GM12878 (cell line): ENCODE measurements at regions not wholly inside any gene's neighbourhood (a gene's known extent, or its start where the extent isn't known, plus 50 kb on each side); places are given as distances from the start of the nearest gene placed in this dataset.

Experiments
- ATAC-seq: fragments of 200-7000 bp; cut with Tn5 transposase; 3 replicates; pipeline ENCODE4 v1.9.1; 2020; ENCODE audit warnings: mild to moderate bottlenecking, moderate library complexity
- BruUV-seq: library from RNA; stranded (reverse); fragments of 400-500 nt; replicated peaks from 2 replicates; lab custom pipeline; 2021; lab: Mats Ljungman, UMichigan
- CTCF ChIA-PET: fragments of 300-600 bp; sonication (Branson Sonifier 250); formaldehyde crosslinking; extraction: SDS; loops from one replicate; lab custom pipeline; 2021; ENCODE audit warnings: inconsistent platforms; lab: Yijun Ruan, JAX
- POLR2A ChIA-PET: fragments of 350-600 bp; formaldehyde crosslinking; extraction: SDS; loops from one replicate; lab custom pipeline; 2021; ENCODE audit warnings: inconsistent platforms; lab: Charles Lee
- RAD21 ChIA-PET: fragments of 300-600 bp; sonication (Branson Sonifier 250); formaldehyde crosslinking; loops from one replicate; lab custom pipeline; 2023; ENCODE audit warnings: antibody characterized with exemption; ENCODE audit not compliant: unreplicated experiment; lab: Charles Lee
- SMC1A ChIA-PET: fragments of 300-600 bp; sonication (Branson Sonifier 250); formaldehyde crosslinking; loops from one replicate; lab custom pipeline; 2023; ENCODE audit not compliant: unreplicated experiment, uncharacterized antibody; lab: Charles Lee
- DNase-seq: peaks from one replicate; pipeline ENCODE4 v3.0.0-alpha.2; 2011; ENCODE audit warnings: low read depth, low spot score
- FAIRE-seq: peaks from 3 replicates; lab custom pipeline; 2011; peaks lifted over from hg19 to GRCh38; lab: Jason Lieb, UNC
- H2AFZ ChIP-seq: 2 replicates; pipeline ENCODE4 v1.6.0; 2011; ENCODE audit warnings: low read depth, low read length, control low read depth; ENCODE audit not compliant: control insufficient read depth
- H3K27ac ChIP-seq: 2 replicates; pipeline ENCODE4 v1.5.1; 2011; ENCODE audit warnings: control low read depth; ENCODE audit not compliant: control insufficient read depth, insufficient read depth
- H3K27me3 ChIP-seq, 2 experiments: replicated peaks in 1 of 2; 2 replicates each; pipeline versions ENCODE4 v1.6.0 to v1.6.1; 2011; ENCODE audit warnings: low read length in 1 of 2; ENCODE audit not compliant: control insufficient read depth in 2 of 2, insufficient read depth in 2 of 2
- H3K36me3 ChIP-seq, 2 experiments: 2 replicates each; pipeline ENCODE4 v1.5.1; 2011; ENCODE audit warnings: low read length in 1 of 2; ENCODE audit not compliant: control insufficient read depth in 2 of 2, insufficient read depth in 2 of 2
- H3K4me1 ChIP-seq: 2 replicates; pipeline ENCODE4 v1.6.1; 2011; ENCODE audit warnings: mild to moderate bottlenecking, low read length, moderate library complexity, mixed read lengths; ENCODE audit not compliant: control insufficient read depth, insufficient read depth
- H3K4me2 ChIP-seq: 2 replicates; pipeline ENCODE4 v1.6.0; 2011; ENCODE audit warnings: control low read depth; ENCODE audit not compliant: control insufficient read depth, insufficient read depth
- H3K4me3 ChIP-seq: fragments of 200-600 bp; sonication (generic); 2 replicates; pipeline ENCODE4 v1.5.1; 2016
- H3K79me2 ChIP-seq: 2 replicates; pipeline ENCODE4 v1.6.0; 2011; ENCODE audit warnings: low read length; ENCODE audit not compliant: control insufficient read depth, insufficient read depth
- H3K9ac ChIP-seq: 2 replicates; pipeline ENCODE4 v1.8.0; 2011; ENCODE audit warnings: low read length, control low read depth, mixed read lengths; ENCODE audit not compliant: control insufficient read depth, insufficient read depth
- H3K9me3 ChIP-seq: replicated peaks from 3 replicates; pipeline ENCODE4 v1.5.1; 2011; ENCODE audit warnings: mild to moderate bottlenecking, low read length; ENCODE audit not compliant: control insufficient read depth, insufficient read depth
- H4K20me1 ChIP-seq: 2 replicates; pipeline ENCODE4 v1.6.0; 2011; ENCODE audit not compliant: control insufficient read depth, insufficient read depth
- ATF7 ChIP-seq: fragments of 450-650 bp; IDR thresholded peaks from 2 replicates; pipeline ENCODE4 v1.6.1; 2016; ENCODE audit warnings: low read depth, mild to moderate bottlenecking
- CHD2 ChIP-seq: IDR thresholded peaks from 2 replicates; pipeline ENCODE4 v1.6.1; 2011; ENCODE audit warnings: low read depth, low read length, improper control_type of control experiment, borderline replicate concordance
- DPF2 ChIP-seq: fragments of 450-650 bp; IDR thresholded peaks from 2 replicates; pipeline ENCODE4 v1.6.1; 2017; ENCODE audit warnings: mild to moderate bottlenecking
- FOXM1 ChIP-seq: IDR thresholded peaks from 2 replicates; pipeline ENCODE4 v1.6.1; 2012; ENCODE audit warnings: low read depth, mild to moderate bottlenecking, inconsistent platforms, low read length, moderate library complexity
- GATAD2B ChIP-seq: fragments of 450-650 bp; conservative IDR thresholded peaks from 2 replicates; pipeline ENCODE4 v1.6.1; 2017; ENCODE audit warnings: low read depth, mild to moderate bottlenecking, moderate library complexity
- HCFC1 ChIP-seq: fragments of 150-350 bp; IDR thresholded peaks from 2 replicates; pipeline ENCODE4 v1.6.1; 2014; ENCODE audit warnings: low read length
- IKZF2 ChIP-seq, 2 experiments: fragments of 450-650 bp; IDR thresholded peaks; 2 replicates each; pipeline ENCODE4 v1.6.1; 2017; ENCODE audit warnings: mild to moderate bottlenecking in 2 of 2, moderate library complexity in 2 of 2
- JUNB ChIP-seq: IDR thresholded peaks from 2 replicates; pipeline ENCODE4 v1.6.1; 2016; ENCODE audit warnings: antibody characterized with exemption, mild to moderate bottlenecking
- KAT2A ChIP-seq: conservative IDR thresholded peaks from 2 replicates; pipeline ENCODE4 v1.6.1; 2011; ENCODE audit warnings: low read depth, low read length; ENCODE audit not compliant: control insufficient read depth
- MAX ChIP-seq: IDR thresholded peaks from 2 replicates; pipeline ENCODE4 v1.6.1; 2012; ENCODE audit warnings: low read depth, low read length, improper control_type of control experiment
- MYC ChIP-seq: IDR thresholded peaks from 2 replicates; pipeline ENCODE4 v1.6.1; 2011; ENCODE audit warnings: mild to moderate bottlenecking, low read length, moderate library complexity, inconsistent platforms; ENCODE audit not compliant: insufficient read depth, insufficient replicate concordance, insufficient read length, severe bottlenecking
- NBN ChIP-seq: fragments of 450-650 bp; IDR thresholded peaks from 2 replicates; pipeline ENCODE4 v1.6.1; 2016
- NFIC ChIP-seq: IDR thresholded peaks from 2 replicates; pipeline ENCODE4 v1.6.1; 2012; ENCODE audit warnings: low read depth, mild to moderate bottlenecking, inconsistent platforms, low read length, moderate library complexity
- PAX8 ChIP-seq: fragments of 450-650 bp; IDR thresholded peaks from 2 replicates; pipeline ENCODE4 v1.6.1; 2017; ENCODE audit warnings: mild to moderate bottlenecking, moderate library complexity
- POLR2A ChIP-seq: IDR thresholded peaks from 2 replicates; pipeline ENCODE4 v1.6.1; 2011; ENCODE audit warnings: low read depth, mild to moderate bottlenecking, low read length
- RFX5 ChIP-seq: IDR thresholded peaks from 2 replicates; pipeline ENCODE4 v1.6.1; 2011; ENCODE audit warnings: low read depth, low read length, improper control_type of control experiment
- SIN3A ChIP-seq: IDR thresholded peaks from 2 replicates; pipeline ENCODE4 v1.6.1; 2012; ENCODE audit warnings: low read depth, low read length, improper control_type of control experiment
- WGBS: methylation state at CpG from one replicate; pipeline ENCODE4 v1.1.6; 2016; ENCODE audit warnings: low lambda C conversion rate; ENCODE audit not compliant: insufficient replicate concordance, insufficient coverage; ENCODE audit errors: missing lambda C conversion rate; 5-methylcytosine and 5-hydroxymethylcytosine counted together
- in situ Hi-C: fragments of 300-500 bp; cut with MboI; formaldehyde crosslinking; loops from 9 replicates; pipeline ENCODE4 v1.14.3; 2018; ENCODE audit warnings: mixed read lengths
- intact Hi-C: fragments of 100-400 bp; cut with micrococcal nuclease; formaldehyde crosslinking; loops from one replicate; pipeline ENCODE4 v1.14.2; 2022; ENCODE audit not compliant: unreplicated experiment
- TF ChIP-seq, protein P1 (sequence below): fragments of 450-650 bp; IDR thresholded peaks from 2 replicates; pipeline ENCODE4 v1.6.1; 2017; ENCODE audit warnings: borderline replicate concordance
- TF ChIP-seq, protein P2 (sequence below): fragments of 450-650 bp; IDR thresholded peaks from 2 replicates; pipeline ENCODE4 v1.6.1; 2017; ENCODE audit warnings: mild to moderate bottlenecking, moderate library complexity
- TF ChIP-seq, protein P3 (sequence below): IDR thresholded peaks from 2 replicates; pipeline ENCODE4 v1.6.1; 2012; ENCODE audit warnings: low read depth, low read length, improper control_type of control experiment

DNA sequence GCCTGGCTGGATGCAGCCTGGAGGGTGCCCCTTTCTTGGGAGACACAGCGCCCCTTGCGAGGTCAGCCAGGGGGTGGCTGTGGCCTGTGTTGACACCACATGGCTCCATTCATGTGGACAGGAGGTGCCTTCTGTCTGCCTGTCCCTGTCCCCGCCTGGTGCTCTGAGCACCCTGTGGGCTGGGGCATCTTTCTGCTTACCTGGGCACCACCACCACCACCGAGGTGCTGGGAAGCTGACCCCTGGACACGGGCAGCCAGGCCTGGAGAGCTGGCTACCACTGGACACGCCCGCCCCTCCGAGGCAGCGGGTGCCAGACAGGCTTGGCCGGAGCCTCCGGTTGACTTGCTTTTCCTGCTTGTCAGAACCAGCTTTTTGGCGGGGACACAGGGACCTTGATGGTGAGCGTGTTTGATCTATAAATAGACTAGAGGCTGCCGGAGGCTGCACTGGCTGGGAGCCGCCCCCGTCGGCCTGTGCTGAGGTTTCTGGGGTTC is 121.3 kb upstream of the GSE1 start:
- TF ChIP-seq SIN3A, result no peak
- TF ChIP-seq, protein P1, sequence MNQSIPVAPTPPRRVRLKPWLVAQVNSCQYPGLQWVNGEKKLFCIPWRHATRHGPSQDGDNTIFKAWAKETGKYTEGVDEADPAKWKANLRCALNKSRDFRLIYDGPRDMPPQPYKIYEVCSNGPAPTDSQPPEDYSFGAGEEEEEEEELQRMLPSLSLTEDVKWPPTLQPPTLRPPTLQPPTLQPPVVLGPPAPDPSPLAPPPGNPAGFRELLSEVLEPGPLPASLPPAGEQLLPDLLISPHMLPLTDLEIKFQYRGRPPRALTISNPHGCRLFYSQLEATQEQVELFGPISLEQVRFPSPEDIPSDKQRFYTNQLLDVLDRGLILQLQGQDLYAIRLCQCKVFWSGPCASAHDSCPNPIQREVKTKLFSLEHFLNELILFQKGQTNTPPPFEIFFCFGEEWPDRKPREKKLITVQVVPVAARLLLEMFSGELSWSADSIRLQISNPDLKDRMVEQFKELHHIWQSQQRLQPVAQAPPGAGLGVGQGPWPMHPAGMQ, result no peak
- no peak for TF ChIP-seq HCFC1
- TF ChIP-seq MYC, result no peak
- no peak for TF ChIP-seq IKZF2 (IDR thresholded peaks at IDR 0.05)
- no peak for TF ChIP-seq MAX
- TF ChIP-seq CHD2, result no peak
- TF ChIP-seq FOXM1, result no peak
- TF ChIP-seq NFIC, result no peak
- no peak for TF ChIP-seq PAX8
- TF ChIP-seq, protein P2, sequence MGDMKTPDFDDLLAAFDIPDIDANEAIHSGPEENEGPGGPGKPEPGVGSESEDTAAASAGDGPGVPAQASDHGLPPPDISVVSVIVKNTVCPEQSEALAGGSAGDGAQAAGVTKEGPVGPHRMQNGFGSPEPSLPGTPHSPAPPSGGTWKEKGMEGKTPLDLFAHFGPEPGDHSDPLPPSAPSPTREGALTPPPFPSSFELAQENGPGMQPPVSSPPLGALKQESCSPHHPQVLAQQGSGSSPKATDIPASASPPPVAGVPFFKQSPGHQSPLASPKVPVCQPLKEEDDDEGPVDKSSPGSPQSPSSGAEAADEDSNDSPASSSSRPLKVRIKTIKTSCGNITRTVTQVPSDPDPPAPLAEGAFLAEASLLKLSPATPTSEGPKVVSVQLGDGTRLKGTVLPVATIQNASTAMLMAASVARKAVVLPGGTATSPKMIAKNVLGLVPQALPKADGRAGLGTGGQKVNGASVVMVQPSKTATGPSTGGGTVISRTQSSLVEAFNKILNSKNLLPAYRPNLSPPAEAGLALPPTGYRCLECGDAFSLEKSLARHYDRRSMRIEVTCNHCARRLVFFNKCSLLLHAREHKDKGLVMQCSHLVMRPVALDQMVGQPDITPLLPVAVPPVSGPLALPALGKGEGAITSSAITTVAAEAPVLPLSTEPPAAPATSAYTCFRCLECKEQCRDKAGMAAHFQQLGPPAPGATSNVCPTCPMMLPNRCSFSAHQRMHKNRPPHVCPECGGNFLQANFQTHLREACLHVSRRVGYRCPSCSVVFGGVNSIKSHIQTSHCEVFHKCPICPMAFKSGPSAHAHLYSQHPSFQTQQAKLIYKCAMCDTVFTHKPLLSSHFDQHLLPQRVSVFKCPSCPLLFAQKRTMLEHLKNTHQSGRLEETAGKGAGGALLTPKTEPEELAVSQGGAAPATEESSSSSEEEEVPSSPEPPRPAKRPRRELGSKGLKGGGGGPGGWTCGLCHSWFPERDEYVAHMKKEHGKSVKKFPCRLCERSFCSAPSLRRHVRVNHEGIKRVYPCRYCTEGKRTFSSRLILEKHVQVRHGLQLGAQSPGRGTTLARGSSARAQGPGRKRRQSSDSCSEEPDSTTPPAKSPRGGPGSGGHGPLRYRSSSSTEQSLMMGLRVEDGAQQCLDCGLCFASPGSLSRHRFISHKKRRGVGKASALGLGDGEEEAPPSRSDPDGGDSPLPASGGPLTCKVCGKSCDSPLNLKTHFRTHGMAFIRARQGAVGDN, result no peak
- no peak for TF ChIP-seq POLR2A
- TF ChIP-seq, protein P3, sequence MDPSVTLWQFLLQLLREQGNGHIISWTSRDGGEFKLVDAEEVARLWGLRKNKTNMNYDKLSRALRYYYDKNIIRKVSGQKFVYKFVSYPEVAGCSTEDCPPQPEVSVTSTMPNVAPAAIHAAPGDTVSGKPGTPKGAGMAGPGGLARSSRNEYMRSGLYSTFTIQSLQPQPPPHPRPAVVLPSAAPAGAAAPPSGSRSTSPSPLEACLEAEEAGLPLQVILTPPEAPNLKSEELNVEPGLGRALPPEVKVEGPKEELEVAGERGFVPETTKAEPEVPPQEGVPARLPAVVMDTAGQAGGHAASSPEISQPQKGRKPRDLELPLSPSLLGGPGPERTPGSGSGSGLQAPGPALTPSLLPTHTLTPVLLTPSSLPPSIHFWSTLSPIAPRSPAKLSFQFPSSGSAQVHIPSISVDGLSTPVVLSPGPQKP, result no peak
- TF ChIP-seq GATAD2B, result no peak
- TF ChIP-seq ATF7, result no peak
- TF ChIP-seq DPF2, result no peak
- TF ChIP-seq KAT2A, result no peak
- no peak for TF ChIP-seq NBN
- TF ChIP-seq JUNB, result no peak
- no peak for TF ChIP-seq RFX5
- ChIA-PET RAD21 (interaction anchor here (1.9 to 4.6 kb wide), 3 partner anchors 61 to 119 kb away, joined by 6 to 19 read pairs (median 19); no protein-coding TSS in a partner anchor), SMC1A (interaction anchor here (0.9 to 1.6 kb wide), 7 partner anchors 60 to 124 kb away, joined by 3 to 9 read pairs (median 4); no protein-coding TSS in a partner anchor), CTCF (interaction anchor here (1.2 to 4.0 kb wide), 13 partner anchors 10 to 124 kb away, joined by 3 to 26 read pairs (median 7); partner anchors contain the start of gene GSE1), POLR2A (no interaction called here)
- ATAC-seq (peak; percentile 14; the same call in 1 of the 3 replicates), FAIRE-seq (no peak), DNase-seq (no peak)
- H3K4me2 ChIP-seq, result no peak overlapping the region
- no TSS peak for BruUV-seq
- peaks cover 0 to 2% of the 10 kb centered on the region in 2 experiments; a peak in 1 of 4 replicates for H3K27me3 ChIP-seq
- H3K4me1 ChIP-seq, result peaks cover 3% of the 10 kb centered on the region; the same call in 1 of the 2 replicates
- H4K20me1 ChIP-seq, result no peaks in the 10 kb centered on the region
- H3K9me3 ChIP-seq, result no peaks in the 10 kb centered on the region
- H3K9ac ChIP-seq, result no peak overlapping the region
- H3K79me2 ChIP-seq, result no peaks in the 10 kb centered on the region
- no peak overlapping the region for H3K27ac ChIP-seq
- H3K36me3 ChIP-seq, result no peaks in the 10 kb centered on the region
- WGBS, result 50% methylated on average over 17 of the region's 17 CpGs
- intact Hi-C loops (loop anchor here (1.0 kb wide), 1 partner anchor 118 kb away; no protein-coding TSS in a partner anchor), in situ Hi-C loops (loop anchor here (5.0 kb wide), 1 partner anchor 115 kb away; no protein-coding TSS in a partner anchor)
- H2AFZ ChIP-seq, result no peak overlapping the region
- H3K4me3 ChIP-seq, result no peak overlapping the region
